Esophagus muscularis mucosa (tissue), 4 donors: ENCODE measurements at regions not wholly inside any gene's neighbourhood (a gene's known extent, or its start where the extent isn't known, plus 50 kb on each side); places are given as distances from the start of the nearest gene placed in this dataset.

Source experiments
- DNase-seq: peaks from one replicate; pipeline ENCODE4 v3.0.0-alpha.2; 2017; ENCODE audit errors: extremely low spot score
- H3K27ac ChIP-seq, 4 donors: fragments of 200-600 bp; sonication (generic); replicated peaks in 1 of 4; 1 replicate in 3 of 4; 2 replicates in 1 of 4; pipeline ENCODE4 v1.5.1; 2016 to 2019; ENCODE audit warnings: mild to moderate bottlenecking in 1 of 4
- H3K27me3 ChIP-seq, 4 donors: fragments of 200-600 bp; sonication (generic); one replicate each; pipeline versions ENCODE4 v1.5.1 to v1.6.0; 2016 to 2019
- H3K36me3 ChIP-seq, 4 donors: fragments of 200-600 bp; sonication (generic); one replicate each; pipeline ENCODE4 v1.5.1; 2016 to 2019
- H3K4me1 ChIP-seq, 4 donors: fragments of 200-600 bp; sonication (generic); one replicate each; pipeline ENCODE4 v1.5.1; 2016 to 2019
- H3K4me3 ChIP-seq, 4 donors: fragments of 200-600 bp; sonication (generic); 1 replicate in 2 of 4; 2 replicates in 2 of 4; pipeline ENCODE4 v1.5.1; 2016 to 2019; ENCODE audit warnings: mild to moderate bottlenecking in 4 of 4, moderate library complexity in 1 of 4
- H3K9me3 ChIP-seq, 4 donors: fragments of 200-600 bp; sonication (generic); 1 replicate in 3 of 4; 2 replicates in 1 of 4; pipeline ENCODE4 v1.5.1; 2016 to 2019
- CTCF ChIP-seq, 3 experiments: fragments of 200-600 bp in 2 of 3; fragments of 450-650 bp in 1 of 3; sonication (generic) in 2 of 3; IDR thresholded peaks; one replicate each; pipeline ENCODE4 v1.5.1; 2017 to 2019; ENCODE audit warnings: antibody characterized with exemption in 3 of 3, mild to moderate bottlenecking in 2 of 3, moderate library complexity in 1 of 3
- EP300 ChIP-seq: sonication (generic); formaldehyde crosslinking; IDR thresholded peaks from one replicate; pipeline ENCODE4 v1.6.1; 2017; ENCODE audit warnings: antibody characterized with exemption
- POLR2A ChIP-seq: fragments of 450-650 bp; IDR thresholded peaks from one replicate; pipeline ENCODE4 v1.6.1; 2017; ENCODE audit warnings: antibody characterized with exemption, moderate library complexity, mild to moderate bottlenecking, low read depth
- POLR2AphosphoS5 ChIP-seq, 2 donors: sonication (generic); formaldehyde crosslinking; IDR thresholded peaks; one replicate each; pipeline ENCODE4 v1.6.1; 2017; ENCODE audit warnings: antibody characterized with exemption in 2 of 2
- WGBS: methylation state at CpG from one replicate; pipeline ENCODE4 v1.1.5; 2018; 5-methylcytosine and 5-hydroxymethylcytosine counted together
- intact Hi-C: fragments of 100-400 bp; cut with DNase I; formaldehyde crosslinking; loops from one replicate; pipeline ENCODE4 v1.15.1; 2023

GRCh38 chr6:105909106-105909505, 177.0 kb upstream of the PRDM1 start:
- TF ChIP-seq POLR2AphosphoS5 (IDR thresholded peaks at IDR 0.05) (no peak), EP300 (no peak), POLR2A (no peak)
- no peaks in the 10 kb centered on the region for H3K27me3 ChIP-seq
- no peaks in the 10 kb centered on the region for H3K9me3 ChIP-seq
- 80% methylated on average over 6 of the region's 6 CpGs for WGBS
- no peak for DNase-seq
- no peaks in the 10 kb centered on the region for H3K4me1 ChIP-seq
- no peaks in the 10 kb centered on the region for H3K36me3 ChIP-seq
- no peak overlapping the region for H3K4me3 ChIP-seq
- H3K27ac ChIP-seq, result no peak overlapping the region
- intact Hi-C loops, result no loop called here

GRCh38 chr6:105907991-105908390, 178.1 kb upstream of the PRDM1 start:
- intact Hi-C loops, result no loop called here
- Histone ChIP-seq H3K36me3 (no peaks in the 10 kb centered on the region), H3K4me1 (no peaks in the 10 kb centered on the region), H3K9me3 (no peaks in the 10 kb centered on the region), H3K4me3 (no peak overlapping the region), H3K27ac (no peak overlapping the region), H3K27me3 (no peaks in the 10 kb centered on the region)
- TF ChIP-seq POLR2AphosphoS5 (IDR thresholded peaks at IDR 0.05) (no peak), EP300 (no peak), POLR2A (no peak), CTCF (IDR thresholded peaks at IDR 0.05) (no peak)
- WGBS, result 92% methylated on average over 5 of the region's 5 CpGs
- DNase-seq, result no peak

- 79% methylated on average over 2 of the region's 2 CpGs for WGBS
- no peaks in the 10 kb centered on the region for H3K36me3 ChIP-seq
- H3K4me1 ChIP-seq, result no peaks in the 10 kb centered on the region
- H3K27me3 ChIP-seq, result no peaks in the 10 kb centered on the region
- H3K9me3 ChIP-seq, result no peaks in the 10 kb centered on the region
- H3K4me3 ChIP-seq, result no peak overlapping the region
- intact Hi-C loops, result no loop called here
- no peak for TF ChIP-seq EP300
- TF ChIP-seq POLR2AphosphoS5 (IDR thresholded peaks at IDR 0.05), result no peak
- no peak for TF ChIP-seq POLR2A
- no peak for TF ChIP-seq CTCF (IDR thresholded peaks at IDR 0.05)
- DNase-seq, result no peak
- H3K27ac ChIP-seq, result no peak overlapping the region
Measured at GRCh38 chr6:105907301-105907700, 178.8 kb upstream of the PRDM1 start.

- peak; percentile 50 for DNase-seq
- no peak overlapping the region for H3K27ac ChIP-seq
Measured at GRCh38 chr6:105902401-105903031, 183.6 kb upstream of the PRDM1 start.

GRCh38 chr6:105901583-105901982, 184.6 kb upstream of the PRDM1 start:
- 96% methylated on average over 3 of the region's 3 CpGs for WGBS
- Histone ChIP-seq H3K27ac (no peak overlapping the region), H3K36me3 (no peaks in the 10 kb centered on the region), H3K9me3 (no peaks in the 10 kb centered on the region), H3K27me3 (no peaks in the 10 kb centered on the region), H3K4me3 (no peak overlapping the region), H3K4me1 (no peaks in the 10 kb centered on the region)
- TF ChIP-seq POLR2AphosphoS5 (IDR thresholded peaks at IDR 0.05) (no peak), POLR2A (no peak), CTCF (IDR thresholded peaks at IDR 0.05) (no peak), EP300 (no peak)
- intact Hi-C loops, result no loop called here
- peak; percentile 29 for DNase-seq

More at GRCh38 chr6:105902401-105903031, 183.6 kb upstream of the PRDM1 start:
- Histone ChIP-seq H3K36me3 (no peaks in the 10 kb centered on the region), H3K27me3 (no peaks in the 10 kb centered on the region), H3K4me3 (no peak overlapping the region), H3K9me3 (no peaks in the 10 kb centered on the region), H3K4me1 (no peaks in the 10 kb centered on the region)
- intact Hi-C loops, result no loop called here
- WGBS, result 71% methylated on average over 8 of the region's 8 CpGs
- TF ChIP-seq POLR2AphosphoS5 (IDR thresholded peaks at IDR 0.05), result no peak
- no peak for TF ChIP-seq CTCF (IDR thresholded peaks at IDR 0.05)
- TF ChIP-seq EP300, result no peak
- TF ChIP-seq POLR2A, result no peak
